HG03095 (cell line): ENCODE measurements at regions not wholly inside any gene's neighbourhood (a gene's known extent, or its start where the extent isn't known, plus 50 kb on each side); places are given as distances from the start of the nearest gene placed in this dataset.

Source experiments
- ATAC-seq: cut with Tn5 transposase; IDR thresholded peaks from one replicate; pipeline ENCODE4 v1.9.1; 2021; ENCODE audit warnings: moderate library complexity; ENCODE audit not compliant: unreplicated experiment

DNA sequence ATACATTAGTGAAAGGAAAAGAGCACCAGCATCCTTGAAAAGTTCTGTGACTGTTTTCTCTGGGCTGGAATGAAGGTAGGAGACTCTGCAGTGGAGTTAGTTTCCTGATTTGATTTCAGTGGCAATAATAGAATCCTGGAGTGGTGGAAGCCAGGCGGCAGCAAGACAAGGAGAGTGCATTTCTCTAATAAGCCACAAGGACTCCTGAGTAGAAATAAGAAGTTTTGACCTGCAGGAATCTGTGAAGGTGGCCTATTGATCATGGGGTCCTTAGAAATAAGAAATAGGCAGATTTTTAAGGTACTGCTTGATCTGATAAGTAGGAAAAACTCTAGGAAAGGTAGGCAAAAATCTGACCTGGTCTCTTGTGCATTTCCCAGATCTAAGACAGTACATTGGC is 68.4 kb upstream of the ELOVL5 start:
- no peak for ATAC-seq

GRCh38 chr6:53413326-53413725 is 64.6 kb upstream of the ELOVL5 start:
- no peak for ATAC-seq

GRCh38 chr6:53412751-53413150 is 64.0 kb upstream of the ELOVL5 start:
- ATAC-seq: no peak

DNA sequence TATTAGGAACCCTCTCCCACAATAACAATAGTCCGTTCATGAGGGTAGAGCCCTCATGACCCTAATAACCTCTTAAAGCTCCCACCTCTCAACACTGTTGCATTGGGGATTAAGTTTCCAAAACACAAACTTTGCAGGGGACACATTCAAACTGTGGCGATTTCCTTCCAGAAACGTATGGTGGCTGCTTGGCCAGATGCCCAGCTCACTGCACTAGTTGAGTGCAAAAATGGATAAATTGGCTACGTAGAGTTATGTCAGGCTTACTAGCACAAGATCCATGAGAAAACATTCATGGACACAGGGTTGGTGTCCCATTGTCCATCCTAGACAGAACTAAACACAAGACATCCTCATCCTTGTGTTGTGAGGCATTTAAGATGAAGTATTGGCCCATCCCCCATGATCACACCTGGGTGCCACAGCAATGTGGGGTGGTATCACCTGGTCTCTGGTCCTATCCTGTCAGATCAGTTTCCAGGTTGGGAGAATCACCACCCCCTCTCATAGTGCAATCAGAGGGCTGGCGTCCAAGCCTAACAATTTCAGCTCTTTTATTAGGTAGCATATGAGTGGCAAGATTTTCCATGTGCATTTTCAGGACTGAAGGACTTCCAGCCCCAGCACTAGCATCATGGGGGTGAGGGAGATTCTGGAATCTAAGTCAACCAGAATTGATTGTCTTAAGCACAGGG is 63.4 kb upstream of the ELOVL5 start:
- no peak for ATAC-seq

GRCh38 chr6:53411451-53411850 is 62.7 kb upstream of the ELOVL5 start:
- ATAC-seq: no peak

DNA sequence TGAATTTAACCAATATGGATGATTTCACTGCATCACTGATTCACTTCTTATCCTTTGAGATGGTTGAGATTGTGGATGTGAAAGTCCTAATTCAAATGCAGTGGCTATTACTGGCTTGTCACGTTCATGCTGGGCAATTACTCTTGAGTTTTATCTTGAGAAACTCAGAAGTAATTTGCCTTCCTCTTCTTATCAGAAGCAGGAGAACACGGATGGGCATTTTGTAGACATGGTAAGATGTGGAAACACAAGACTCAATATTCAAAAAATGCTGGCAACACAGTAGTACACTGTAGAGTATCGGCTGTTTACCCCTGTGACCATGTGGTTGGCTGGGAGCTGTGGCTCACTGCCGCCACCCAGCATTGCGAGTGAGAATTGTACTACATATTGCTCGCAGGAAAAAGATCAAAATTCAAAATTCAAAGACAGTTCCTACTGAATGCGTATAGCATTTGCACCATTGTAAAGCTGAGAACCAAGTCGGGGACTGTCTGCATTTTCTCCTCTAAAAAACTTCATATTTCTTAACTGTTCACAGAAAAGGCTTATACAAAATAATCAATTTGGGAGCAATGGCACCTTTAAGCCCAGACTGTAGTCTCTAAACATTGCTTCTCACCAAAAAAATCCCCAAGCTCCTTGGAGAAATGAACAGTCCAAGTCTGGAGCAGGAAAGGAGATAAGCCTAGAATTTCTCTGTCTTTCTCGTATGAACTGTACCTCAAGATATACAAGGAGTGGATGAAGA is 61.9 kb upstream of the ELOVL5 start:
- peak; percentile 97 for ATAC-seq

- no peak for ATAC-seq
These were observed 60.1 kb upstream of the ELOVL5 start for GRCh38 chr6:53408826-53409225.

- no peak for ATAC-seq
These were observed 50.2 kb upstream of the ELOVL5 start for GRCh38 chr6:53399027-53399344.

DNA sequence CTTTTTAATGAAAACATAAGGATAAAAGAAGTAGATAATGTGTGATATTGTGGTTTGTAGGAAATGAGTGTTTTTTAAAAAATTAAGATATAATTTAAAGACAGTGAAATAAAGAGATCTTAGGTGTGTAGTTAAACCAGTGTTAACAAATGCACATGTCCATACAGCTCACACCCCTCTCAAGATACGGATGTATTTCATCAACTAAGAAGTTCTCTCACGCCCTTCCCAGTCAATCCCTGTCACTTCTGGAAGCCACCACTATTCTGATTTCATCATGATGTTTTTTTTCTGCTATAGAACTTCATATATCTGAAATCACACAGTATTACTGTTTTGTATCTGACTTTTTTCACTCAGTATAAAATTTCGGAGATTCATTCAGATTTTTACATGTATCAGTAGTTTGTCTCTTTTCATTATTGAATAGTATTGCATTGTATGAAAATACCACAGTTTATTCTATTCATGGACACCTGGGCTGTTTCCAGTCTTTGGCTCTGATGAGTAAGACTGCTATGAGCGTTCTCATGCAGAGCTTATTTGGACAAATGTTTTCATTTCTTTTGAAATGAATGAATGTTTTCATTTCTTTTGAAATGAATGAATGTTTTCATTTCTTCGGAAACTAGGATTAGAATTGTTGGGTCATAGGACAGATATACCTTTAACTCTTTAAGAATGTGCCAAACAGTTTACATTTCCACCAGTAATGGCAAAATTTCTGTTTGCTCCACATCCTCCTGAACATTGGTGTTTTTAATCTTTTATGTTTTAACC is 49.7 kb upstream of the ELOVL5 start:
- ATAC-seq: no peak
